HepG2 (cell line): ENCODE measurements at regions not wholly inside any gene's neighbourhood (a gene's known extent, or its start where the extent isn't known, plus 50 kb on each side); places are given as distances from the start of the nearest gene placed in this dataset.
"Not testable (repeated sequence)": the region's sequence is repeated elsewhere in the genome, so short reads cannot be mapped to it uniquely, and the experiment has no call there.

ENCODE experiments used
- ATAC-seq: fragments of 200-7000 bp; cut with Tn5 transposase; 3 replicates; pipeline ENCODE4 v1.9.1; 2020; ENCODE audit warnings: mild to moderate bottlenecking, moderate library complexity
- BruUV-seq: library from RNA; stranded (reverse); fragments of 400-500 nt; replicated peaks from 2 replicates; lab custom pipeline; 2021; lab: Mats Ljungman, UMichigan
- CTCF ChIA-PET: fragments of 300-600 bp; formaldehyde crosslinking; extraction: SDS; loops from one replicate; lab custom pipeline; 2021; ENCODE audit warnings: low total read pairs, inconsistent platforms, low intra/inter-chr PET ratio; lab: Yijun Ruan, JAX
- POLR2A ChIA-PET: fragments of 350-600 bp; sonication (Branson Sonifier 250); formaldehyde crosslinking; loops from one replicate; lab custom pipeline; 2020; ENCODE audit warnings: antibody characterized with exemption, inconsistent platforms; lab: Yijun Ruan, JAX
- DNase-seq: peaks from one replicate; pipeline ENCODE4 v3.0.0-alpha.2; 2015; ENCODE audit warnings: low spot score
- FAIRE-seq: peaks from 3 replicates; lab custom pipeline; 2011; peaks lifted over from hg19 to GRCh38; lab: Jason Lieb, UNC
- H2AFZ ChIP-seq: one replicate; pipeline ENCODE4 v1.6.1; 2011; ENCODE audit warnings: low read length, inconsistent platforms
- H3K27ac ChIP-seq: fragments of 300-600 bp; 3 replicates; pipeline ENCODE4 v1.8.0; 2011; ENCODE audit warnings: mixed run types, mild to moderate bottlenecking, mixed read lengths, low read length, inconsistent platforms; ENCODE audit not compliant: insufficient read depth; ENCODE audit errors: extremely low read length
- H3K27me3 ChIP-seq, 2 experiments: fragments of 200-600 bp in 1 of 2; 2 replicates in 1 of 2; 3 replicates in 1 of 2; pipeline versions ENCODE4 v1.6.0 to v1.8.0; 2011; ENCODE audit warnings: low read length in 2 of 2, mild to moderate bottlenecking in 2 of 2, moderate library complexity in 2 of 2, inconsistent platforms in 1 of 2; ENCODE audit not compliant: insufficient read depth in 2 of 2, control insufficient read depth in 1 of 2
- H3K36me3 ChIP-seq, 2 experiments: fragments of 200-600 bp in 1 of 2; replicated peaks in 1 of 2; 2 replicates in 1 of 2; 3 replicates in 1 of 2; pipeline versions ENCODE4 v1.5.1 to v1.8.0; 2011; ENCODE audit warnings: low read length in 2 of 2, inconsistent platforms in 1 of 2; ENCODE audit not compliant: insufficient read depth in 2 of 2, control insufficient read depth in 1 of 2
- H3K4me1 ChIP-seq: 2 replicates; pipeline ENCODE4 v1.5.1; 2012; ENCODE audit warnings: low read length, inconsistent platforms; ENCODE audit not compliant: insufficient read depth
- H3K4me2 ChIP-seq: 2 replicates; pipeline ENCODE4 v1.6.0; 2011; ENCODE audit warnings: low read depth, low read length, inconsistent platforms
- H3K4me3 ChIP-seq, 3 experiments: fragments of 200-600 bp in 1 of 3; sonication (generic), shearing (Covaris generic) in 1 of 3; replicated peaks in 1 of 3; 2 replicates each; pipeline ENCODE4 v1.5.1; 2011 to 2016; ENCODE audit warnings: low read length in 3 of 3, inconsistent platforms in 2 of 3, low read depth in 2 of 3, mild to moderate bottlenecking in 2 of 3, control low read depth in 1 of 3, mixed read lengths in 1 of 3; ENCODE audit not compliant: insufficient read depth in 1 of 3
- H3K79me2 ChIP-seq: one replicate; pipeline ENCODE4 v1.6.1; 2011; ENCODE audit warnings: low read length, inconsistent platforms; ENCODE audit not compliant: insufficient read depth
- H3K9ac ChIP-seq: 2 replicates; pipeline ENCODE4 v1.6.0; 2011; ENCODE audit warnings: mild to moderate bottlenecking, low read depth, low read length, inconsistent platforms; ENCODE audit not compliant: insufficient read depth
- H3K9me3 ChIP-seq: 2 replicates; pipeline ENCODE4 v1.5.1; 2012; ENCODE audit warnings: mild to moderate bottlenecking, low read length
- H4K20me1 ChIP-seq: 2 replicates; pipeline ENCODE4 v1.6.0; 2011; ENCODE audit warnings: inconsistent platforms, mild to moderate bottlenecking, low read length, moderate library complexity; ENCODE audit not compliant: insufficient read depth
- FOSL2 ChIP-seq: sonication (generic); formaldehyde crosslinking; IDR thresholded peaks from 2 replicates; pipeline ENCODE4 v1.4.0; 2020; ENCODE audit warnings: missing genetic modification reagents
- SOX5 ChIP-seq: IDR thresholded peaks from 2 replicates; pipeline ENCODE4 v1.6.1; 2016; ENCODE audit warnings: borderline replicate concordance
- TAF15 ChIP-seq: fragments of 200-400 bp; formaldehyde crosslinking; IDR thresholded peaks from one replicate; pipeline ENCODE4 v1.6.1; 2018; ENCODE audit warnings: mild to moderate bottlenecking, low read depth, low read length; ENCODE audit not compliant: poor library complexity, severe bottlenecking
- WGBS: methylation state at CpG from one replicate; pipeline ENCODE4 v1.1.6; 2017; ENCODE audit warnings: low lambda C conversion rate; 5-methylcytosine and 5-hydroxymethylcytosine counted together
- in situ Hi-C: cut with HindIII; loops from 2 replicates; pipeline ENCODE4 v1.10.0; 2017; ENCODE audit warnings: low pct_unique_long_range_greater_than_20kb; ENCODE audit not compliant: extremely low pct_ligation_motif_present
- intact Hi-C: fragments of 100-400 bp; cut with micrococcal nuclease; formaldehyde crosslinking; loops from one replicate; pipeline ENCODE4 v1.10.0; 2022; ENCODE audit not compliant: unreplicated experiment
- TF ChIP-seq, protein P1 (sequence below): sonication (generic); formaldehyde crosslinking; conservative IDR thresholded peaks from 2 replicates; pipeline ENCODE4 v1.4.0; 2020; ENCODE audit warnings: mild to moderate bottlenecking, missing genetic modification reagents, moderate library complexity
- TF ChIP-seq, protein P2 (sequence below): IDR thresholded peaks from 2 replicates; pipeline ENCODE4 v1.6.1; 2016; ENCODE audit warnings: missing compliant biosample characterization, missing genetic modification reagents, borderline replicate concordance
- TF ChIP-seq, protein P3 (sequence below): sonication (generic); formaldehyde crosslinking; IDR thresholded peaks from 2 replicates; pipeline ENCODE4 v1.8.1; 2023; ENCODE audit warnings: mild to moderate bottlenecking, inconsistent platforms, moderate library complexity, missing genetic modification reagents, borderline replicate concordance
- TF ChIP-seq, protein P4 (sequence below): sonication (generic); formaldehyde crosslinking; IDR thresholded peaks from 2 replicates; pipeline ENCODE4 v1.8.0; 2022; ENCODE audit warnings: mild to moderate bottlenecking, missing genetic modification reagents; ENCODE audit not compliant: insufficient replicate concordance

DNA sequence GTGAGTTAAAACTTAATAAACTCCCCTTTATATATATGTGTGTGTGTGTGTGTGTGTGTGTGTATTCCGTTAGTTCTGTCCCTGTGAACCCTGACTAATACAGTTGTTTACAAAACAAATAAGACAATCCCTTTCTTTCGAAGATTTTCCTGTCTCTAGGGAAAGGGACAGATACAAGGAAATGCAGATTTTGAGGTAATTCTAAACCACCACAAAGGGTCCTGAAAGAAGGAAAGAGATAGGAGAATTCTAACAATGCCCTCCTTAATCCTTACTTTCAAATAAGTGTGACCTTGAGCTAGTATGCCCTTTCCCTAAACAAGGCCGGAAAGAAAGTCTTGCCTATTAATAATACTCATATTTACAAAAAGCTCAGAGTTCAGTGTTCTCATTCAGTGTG is 164.8 kb upstream of the COL11A1 start:
- CTCF ChIA-PET = no interaction called here
- TF ChIP-seq TAF15 = no peak
- TF ChIP-seq, protein P1, sequence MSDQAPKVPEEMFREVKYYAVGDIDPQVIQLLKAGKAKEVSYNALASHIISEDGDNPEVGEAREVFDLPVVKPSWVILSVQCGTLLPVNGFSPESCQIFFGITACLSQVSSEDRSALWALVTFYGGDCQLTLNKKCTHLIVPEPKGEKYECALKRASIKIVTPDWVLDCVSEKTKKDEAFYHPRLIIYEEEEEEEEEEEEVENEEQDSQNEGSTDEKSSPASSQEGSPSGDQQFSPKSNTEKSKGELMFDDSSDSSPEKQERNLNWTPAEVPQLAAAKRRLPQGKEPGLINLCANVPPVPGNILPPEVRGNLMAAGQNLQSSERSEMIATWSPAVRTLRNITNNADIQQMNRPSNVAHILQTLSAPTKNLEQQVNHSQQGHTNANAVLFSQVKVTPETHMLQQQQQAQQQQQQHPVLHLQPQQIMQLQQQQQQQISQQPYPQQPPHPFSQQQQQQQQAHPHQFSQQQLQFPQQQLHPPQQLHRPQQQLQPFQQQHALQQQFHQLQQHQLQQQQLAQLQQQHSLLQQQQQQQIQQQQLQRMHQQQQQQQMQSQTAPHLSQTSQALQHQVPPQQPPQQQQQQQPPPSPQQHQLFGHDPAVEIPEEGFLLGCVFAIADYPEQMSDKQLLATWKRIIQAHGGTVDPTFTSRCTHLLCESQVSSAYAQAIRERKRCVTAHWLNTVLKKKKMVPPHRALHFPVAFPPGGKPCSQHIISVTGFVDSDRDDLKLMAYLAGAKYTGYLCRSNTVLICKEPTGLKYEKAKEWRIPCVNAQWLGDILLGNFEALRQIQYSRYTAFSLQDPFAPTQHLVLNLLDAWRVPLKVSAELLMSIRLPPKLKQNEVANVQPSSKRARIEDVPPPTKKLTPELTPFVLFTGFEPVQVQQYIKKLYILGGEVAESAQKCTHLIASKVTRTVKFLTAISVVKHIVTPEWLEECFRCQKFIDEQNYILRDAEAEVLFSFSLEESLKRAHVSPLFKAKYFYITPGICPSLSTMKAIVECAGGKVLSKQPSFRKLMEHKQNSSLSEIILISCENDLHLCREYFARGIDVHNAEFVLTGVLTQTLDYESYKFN = no peak
- TF ChIP-seq SOX5 (CRISPR knock-in tag) = no peak
- TF ChIP-seq, protein P2, sequence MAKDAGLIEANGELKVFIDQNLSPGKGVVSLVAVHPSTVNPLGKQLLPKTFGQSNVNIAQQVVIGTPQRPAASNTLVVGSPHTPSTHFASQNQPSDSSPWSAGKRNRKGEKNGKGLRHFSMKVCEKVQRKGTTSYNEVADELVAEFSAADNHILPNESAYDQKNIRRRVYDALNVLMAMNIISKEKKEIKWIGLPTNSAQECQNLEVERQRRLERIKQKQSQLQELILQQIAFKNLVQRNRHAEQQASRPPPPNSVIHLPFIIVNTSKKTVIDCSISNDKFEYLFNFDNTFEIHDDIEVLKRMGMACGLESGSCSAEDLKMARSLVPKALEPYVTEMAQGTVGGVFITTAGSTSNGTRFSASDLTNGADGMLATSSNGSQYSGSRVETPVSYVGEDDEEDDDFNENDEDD = no peak
- TF ChIP-seq, protein P3, sequence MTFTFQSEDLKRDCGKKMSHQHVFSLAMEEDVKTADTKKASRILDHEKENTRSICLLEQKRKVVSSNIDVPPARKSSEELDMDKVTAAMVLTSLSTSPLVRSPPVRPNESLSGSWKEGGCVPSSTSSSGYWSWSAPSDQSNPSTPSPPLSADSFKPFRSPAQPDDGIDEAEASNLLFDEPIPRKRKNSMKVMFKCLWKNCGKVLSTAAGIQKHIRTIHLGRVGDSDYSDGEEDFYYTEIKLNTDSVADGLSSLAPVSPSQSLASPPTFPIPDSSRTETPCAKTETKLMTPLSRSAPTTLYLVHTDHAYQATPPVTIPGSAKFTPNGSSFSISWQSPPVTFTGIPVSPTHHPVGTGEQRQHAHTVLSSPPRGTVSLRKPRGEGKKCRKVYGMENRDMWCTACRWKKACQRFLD (CRISPR knock-in tag) = no peak
- TF ChIP-seq, protein P4, sequence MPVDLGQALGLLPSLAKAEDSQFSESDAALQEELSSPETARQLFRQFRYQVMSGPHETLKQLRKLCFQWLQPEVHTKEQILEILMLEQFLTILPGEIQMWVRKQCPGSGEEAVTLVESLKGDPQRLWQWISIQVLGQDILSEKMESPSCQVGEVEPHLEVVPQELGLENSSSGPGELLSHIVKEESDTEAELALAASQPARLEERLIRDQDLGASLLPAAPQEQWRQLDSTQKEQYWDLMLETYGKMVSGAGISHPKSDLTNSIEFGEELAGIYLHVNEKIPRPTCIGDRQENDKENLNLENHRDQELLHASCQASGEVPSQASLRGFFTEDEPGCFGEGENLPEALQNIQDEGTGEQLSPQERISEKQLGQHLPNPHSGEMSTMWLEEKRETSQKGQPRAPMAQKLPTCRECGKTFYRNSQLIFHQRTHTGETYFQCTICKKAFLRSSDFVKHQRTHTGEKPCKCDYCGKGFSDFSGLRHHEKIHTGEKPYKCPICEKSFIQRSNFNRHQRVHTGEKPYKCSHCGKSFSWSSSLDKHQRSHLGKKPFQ (CRISPR knock-in tag) = no peak
- TF ChIP-seq FOSL2 (CRISPR knock-in tag) = no peak
- TF ChIP-seq, all 625 proteins: peak for 0
- H3K4me2 ChIP-seq = no peak overlapping the region
- peaks cover 11% of the 10 kb centered on the region; the same call in 1 of the 2 replicates for H3K9me3 ChIP-seq
- no peak overlapping the region for H3K9ac ChIP-seq
- H3K79me2 ChIP-seq = no peaks in the 10 kb centered on the region
- no peak overlapping the region for H3K4me3 ChIP-seq
- H2AFZ ChIP-seq = no peak overlapping the region
- POLR2A ChIA-PET = no interaction called here
- no peak for FAIRE-seq
- intact Hi-C loops (no loop called here), in situ Hi-C loops (no loop called here)
- no peaks in the 10 kb centered on the region for H4K20me1 ChIP-seq
- no TSS peak for BruUV-seq
- no peak overlapping the region for H3K27ac ChIP-seq
- H3K27me3 ChIP-seq = no peaks in the 10 kb centered on the region
- 0% methylated on average over 3 of the region's 3 CpGs for WGBS
- H3K36me3 ChIP-seq = no peaks in the 10 kb centered on the region
- DNase-seq = no peak
- no peak for ATAC-seq
- H3K4me1 ChIP-seq = no peaks in the 10 kb centered on the region

DNA sequence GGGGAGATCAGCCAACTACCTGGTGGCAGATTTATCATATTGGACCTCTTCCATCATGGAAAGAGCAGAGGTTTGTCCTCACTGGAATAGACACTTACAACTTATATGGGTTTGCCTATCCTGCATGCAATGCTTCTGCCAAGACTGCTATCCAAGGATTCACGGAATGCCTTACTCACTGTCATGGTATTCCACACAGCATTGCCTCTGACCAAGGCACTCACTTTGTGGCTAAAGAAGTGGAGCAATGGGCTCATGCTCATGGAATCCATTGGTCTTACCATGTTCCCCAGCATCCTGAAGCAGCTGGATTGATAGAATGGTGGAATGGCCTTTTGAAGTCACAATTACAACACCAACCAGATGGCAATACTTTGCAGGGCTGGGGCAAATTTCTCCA is 163.1 kb upstream of the COL11A1 start:
- H4K20me1 ChIP-seq, BruUV-seq, H3K36me3 ChIP-seq, POLR2A ChIA-PET, intact Hi-C loops, H3K4me3 ChIP-seq, FAIRE-seq, H3K79me2 ChIP-seq, H3K4me2 ChIP-seq, H3K4me1 ChIP-seq, in situ Hi-C loops, CTCF ChIA-PET, H3K27ac ChIP-seq, H3K27me3 ChIP-seq, DNase-seq, ATAC-seq, H2AFZ ChIP-seq, H3K9ac ChIP-seq: not testable (repeated sequence)
- H3K9me3 ChIP-seq = peaks cover 11% of the 10 kb centered on the region; the same call in 1 of the 2 replicates
- no CpG with 5 or more reads among the region's 1 CpG for WGBS
